ENCODE measurements at regions not wholly inside any gene's neighbourhood (a gene's known extent, or its start where the extent isn't known, plus 50 kb on each side); places are given as distances from the start of the nearest gene placed in this dataset.
"Not testable (repeated sequence)": the region's sequence is repeated elsewhere in the genome, so short reads cannot be mapped to it uniquely, and the experiment has no call there.

DNA sequence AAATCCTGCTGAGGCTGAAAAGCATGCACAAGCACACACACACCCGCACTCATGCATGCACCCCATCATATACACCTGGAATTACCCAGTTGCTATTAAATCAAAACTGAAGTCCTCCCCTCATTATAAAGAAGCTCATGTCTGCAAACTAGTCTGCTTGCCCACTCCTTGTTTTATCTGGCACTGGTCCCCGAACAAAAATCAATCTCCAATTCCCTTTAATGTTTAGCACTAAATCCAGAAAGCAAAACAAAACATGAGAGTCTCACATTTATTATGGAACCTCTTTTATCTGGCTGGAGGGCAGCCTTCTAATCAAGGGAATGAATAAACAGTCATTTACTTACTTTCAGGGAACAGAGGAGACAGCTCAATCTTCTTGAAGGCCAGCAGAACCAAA lies 1093.4 kb upstream of the FLRT2 start:
- no peak for DNase-seq (ENCODE audit: low spot score)

DNA sequence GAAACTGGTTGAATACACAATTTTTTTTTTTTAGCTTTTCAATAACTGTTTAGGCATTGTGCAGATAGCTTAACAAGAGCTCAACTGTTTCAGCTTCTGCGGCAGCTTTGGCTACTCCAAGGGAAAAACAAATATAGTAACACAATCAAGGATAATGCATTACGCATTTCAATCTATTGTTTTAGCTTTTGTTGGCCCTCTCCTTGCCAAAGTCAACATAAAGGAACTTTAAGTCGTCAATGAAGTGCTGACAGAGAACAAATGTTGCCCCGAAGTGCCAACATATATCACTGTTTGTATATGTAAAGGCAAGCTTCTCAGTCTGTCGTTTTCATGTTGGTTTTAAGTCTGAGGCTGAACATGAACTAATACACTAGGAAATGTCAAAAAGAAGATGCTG lies 1087.4 kb upstream of the FLRT2 start:
- DNase-seq (ENCODE audit: low spot score), result no peak

DNA sequence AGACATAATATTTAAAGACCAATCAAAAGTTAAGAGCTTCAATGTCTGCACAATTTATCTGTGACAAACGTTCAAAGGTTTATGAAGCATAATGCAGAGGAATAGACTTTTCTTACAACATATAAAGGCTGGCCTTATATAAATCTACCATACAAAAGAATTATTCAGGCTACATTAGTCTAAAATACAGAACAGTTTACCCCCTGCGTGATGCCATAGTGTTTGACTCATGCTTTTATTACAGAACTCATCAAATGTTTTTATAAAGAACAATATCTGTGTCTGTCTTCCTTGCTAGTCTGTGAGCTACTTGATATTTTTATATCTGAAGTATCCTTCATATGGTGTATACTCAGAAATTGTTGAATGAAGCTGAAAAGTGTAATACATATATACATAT lies 1084.5 kb upstream of the FLRT2 start:
- no peak for DNase-seq (ENCODE audit: low spot score)

DNA sequence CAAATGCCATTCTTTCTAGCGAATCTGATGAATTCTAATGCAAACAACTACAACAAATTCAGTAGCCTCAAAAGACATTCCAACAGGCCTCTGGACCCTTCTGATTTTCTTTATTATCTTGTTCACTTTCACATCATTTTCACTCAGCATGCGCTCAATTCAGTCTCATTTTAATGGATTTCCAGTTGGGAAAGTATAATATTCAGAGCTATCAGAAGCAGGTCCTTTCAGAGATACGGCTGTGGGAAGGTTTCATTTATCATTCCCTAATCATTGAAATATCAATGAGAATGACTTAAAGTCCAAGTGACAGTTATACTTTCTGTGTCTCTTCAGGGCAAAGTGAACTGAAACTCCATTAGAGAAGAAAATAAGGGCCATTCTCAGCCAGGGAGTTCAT lies 1083.7 kb upstream of the FLRT2 start:
- DNase-seq (ENCODE audit: low spot score), result no peak

DNA sequence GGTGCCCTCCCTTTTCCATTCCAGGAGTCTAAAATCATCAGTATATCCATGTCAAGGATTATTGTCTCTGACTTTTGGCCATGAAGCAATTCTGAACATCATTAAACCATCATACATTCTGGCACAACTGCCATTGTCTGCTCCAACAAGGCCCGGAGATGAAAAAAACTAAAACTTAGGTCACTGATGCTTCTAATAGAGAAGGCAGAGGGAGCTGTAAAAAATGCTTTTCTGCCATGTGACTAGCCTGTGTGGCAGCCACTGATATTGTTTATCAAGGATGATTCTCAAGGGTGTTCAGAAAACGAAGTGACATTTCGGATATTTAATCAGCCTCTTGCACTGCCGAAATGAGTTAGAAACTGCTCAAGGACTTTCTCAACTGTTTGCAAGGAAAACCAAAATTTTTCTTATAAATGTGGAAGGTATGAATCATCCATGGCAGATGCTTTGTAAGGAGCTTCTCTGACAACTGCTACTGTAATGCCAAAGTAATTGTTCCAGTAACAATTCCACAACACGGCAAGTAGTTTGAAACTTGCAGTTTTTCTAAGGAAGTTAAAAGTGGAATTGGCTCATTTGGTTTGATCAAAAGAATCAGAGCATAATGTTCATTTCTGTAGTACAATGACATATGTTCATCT lies 1076.5 kb upstream of the FLRT2 start:
- DNase-seq (ENCODE audit: low spot score), result no peak

DNA sequence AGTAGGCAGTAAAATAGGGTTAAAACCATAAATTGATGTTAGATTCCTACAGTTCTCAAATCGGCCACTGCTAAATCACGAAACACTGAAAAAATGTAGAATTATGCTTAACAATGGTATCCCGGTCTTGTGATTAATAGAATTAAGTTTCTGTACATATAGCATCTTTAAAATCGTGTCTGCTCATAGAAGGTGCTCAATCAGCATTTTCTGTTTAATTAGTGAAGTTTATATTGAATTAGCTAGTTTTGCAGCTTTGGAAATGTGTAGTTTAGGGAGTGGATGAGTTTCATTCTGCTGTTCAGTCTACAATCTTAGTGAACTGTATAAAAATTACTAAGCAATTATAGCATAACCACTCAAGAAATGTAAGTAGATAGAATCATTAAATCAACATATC lies 1075.8 kb upstream of the FLRT2 start:
- no peak for DNase-seq (ENCODE audit: low spot score)

DNA sequence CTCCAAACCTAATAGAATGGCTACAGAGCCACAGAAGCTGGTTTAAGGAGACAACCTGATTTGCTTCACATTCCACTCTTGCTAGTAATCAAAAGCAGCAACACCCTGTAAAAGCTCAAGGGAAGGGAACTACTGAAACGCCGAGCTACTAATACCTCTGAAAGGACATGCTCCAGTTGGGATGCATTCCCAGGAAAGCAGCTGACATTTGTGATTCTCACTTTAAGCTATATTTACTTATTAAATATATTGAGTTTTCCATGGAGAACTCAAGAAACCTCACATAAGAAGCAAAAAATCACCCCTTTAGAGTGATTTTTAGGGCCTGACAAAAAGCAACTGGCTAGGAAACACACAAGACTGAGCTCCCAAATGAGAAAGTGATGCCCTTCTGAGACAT lies 1073.0 kb upstream of the FLRT2 start:
- no peak for DNase-seq (ENCODE audit: low spot score)

DNA sequence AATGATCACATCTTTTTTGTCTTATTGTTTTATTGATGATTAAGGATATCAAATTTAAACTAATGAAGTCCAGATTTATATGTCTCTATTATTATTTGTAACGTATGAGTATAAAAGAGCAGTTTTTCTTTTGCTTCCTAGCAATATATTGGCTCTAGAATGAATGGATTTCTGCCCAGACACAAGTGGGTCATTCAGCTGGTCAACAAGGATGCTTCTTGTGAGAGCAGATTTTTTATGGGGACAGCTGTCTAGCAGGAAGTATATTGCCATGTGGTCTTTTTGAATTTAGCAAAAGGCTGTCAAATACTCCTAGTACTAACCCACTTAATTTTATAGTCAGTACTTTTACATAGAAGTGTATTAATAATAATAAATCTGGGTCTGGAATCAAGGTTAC lies 1071.1 kb upstream of the FLRT2 start:
- DNase-seq (ENCODE audit: low spot score), result no peak

DNA sequence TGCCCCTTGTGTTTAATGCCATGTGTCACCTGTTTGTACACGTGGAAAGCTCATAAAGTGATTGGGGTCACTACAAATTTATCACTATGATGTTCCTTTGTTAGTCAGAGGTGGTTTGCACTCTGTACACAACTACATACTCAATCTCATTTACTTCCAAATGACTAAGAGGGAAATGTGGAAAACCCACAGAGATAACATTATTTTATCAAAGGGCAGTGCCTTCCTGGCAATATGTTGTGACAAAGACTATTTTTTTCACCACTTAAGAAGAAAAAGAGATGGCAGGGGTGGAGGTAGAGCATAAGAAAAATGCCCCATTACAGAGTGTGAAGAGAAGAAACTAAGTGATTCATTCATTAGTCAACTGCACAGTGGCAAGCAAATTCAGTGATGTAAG lies 1064.1 kb upstream of the FLRT2 start:
- no peak for DNase-seq (ENCODE audit: low spot score)

DNA sequence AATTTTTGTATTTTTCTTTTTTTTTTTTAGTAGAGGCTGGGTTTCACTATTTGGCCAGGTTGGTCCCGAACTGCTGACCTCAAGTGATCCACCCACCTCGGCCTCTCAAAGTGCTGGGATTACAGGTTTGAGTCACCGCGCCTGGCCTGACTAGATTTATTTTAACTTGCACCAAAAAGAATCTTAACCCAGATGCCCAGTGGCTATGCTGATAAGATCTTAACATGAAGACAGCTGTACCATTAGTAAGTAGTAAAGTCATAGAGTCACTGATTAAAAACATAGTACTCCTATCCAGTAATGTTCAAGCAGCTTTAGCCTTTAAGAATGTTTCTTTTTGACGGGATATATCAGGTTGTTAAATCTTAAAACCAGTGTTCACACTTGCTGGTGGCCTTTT lies 1061.8 kb upstream of the FLRT2 start:
- DNase-seq (ENCODE audit: low spot score), result no peak

DNA sequence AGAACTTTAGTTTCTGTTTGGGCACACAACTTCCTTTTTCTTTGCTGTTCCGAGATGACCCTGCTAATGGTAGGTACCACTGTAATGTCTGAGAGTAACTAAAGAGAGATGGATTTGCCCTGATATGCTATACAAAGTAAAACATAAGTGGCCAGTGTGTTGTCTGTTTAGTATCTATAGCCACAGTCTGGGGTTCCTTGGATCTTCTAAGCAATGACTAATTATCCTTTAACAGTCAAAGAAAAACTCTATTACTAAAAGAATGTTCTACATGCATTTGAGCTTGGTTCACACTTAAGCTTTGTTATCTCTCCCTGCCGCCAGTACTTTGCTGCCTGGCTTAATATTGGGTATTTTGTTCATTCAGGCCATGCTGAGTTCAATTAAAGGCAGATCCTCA lies 1051.9 kb upstream of the FLRT2 start:
- DNase-seq (ENCODE audit: low spot score), result no peak

DNA sequence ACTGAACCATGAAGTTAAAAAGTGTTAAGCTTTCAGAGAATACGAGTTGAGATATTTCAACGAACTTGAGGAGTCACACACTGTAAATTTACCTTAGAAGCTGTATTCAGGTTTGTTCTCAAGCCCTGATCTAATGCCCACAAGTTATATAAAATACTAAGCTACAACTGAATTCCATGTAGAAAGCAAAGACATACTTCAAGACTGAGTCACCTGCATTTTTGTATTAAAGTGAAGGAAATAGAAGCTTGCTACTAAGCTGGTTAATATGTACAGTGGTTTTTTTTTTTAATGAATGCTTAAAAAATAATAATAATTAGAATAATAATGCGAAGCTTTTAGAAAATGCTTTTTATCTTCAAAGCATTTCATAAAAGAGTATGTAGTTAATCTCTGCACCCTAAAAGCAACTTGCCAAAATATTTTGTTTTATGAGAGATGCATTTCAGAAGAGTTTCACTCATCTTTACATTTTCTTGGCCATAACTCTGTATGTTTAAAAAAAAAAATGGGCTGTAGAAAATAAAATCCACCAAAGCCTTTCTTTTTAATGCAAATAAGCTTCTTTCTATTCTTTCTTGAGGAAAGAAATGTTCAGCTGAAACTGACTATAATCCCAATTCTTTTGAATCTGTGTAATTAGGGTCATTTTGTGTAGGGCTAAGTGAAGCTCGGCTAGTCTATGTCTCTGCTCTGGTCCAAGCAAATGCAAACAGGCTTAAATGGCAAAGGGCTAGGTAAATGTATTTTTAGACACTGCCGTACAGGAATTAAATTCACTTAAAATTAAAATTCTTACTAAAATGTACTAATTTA lies 1047.5 kb upstream of the FLRT2 start:
- no peak for DNase-seq (ENCODE audit: low spot score)

DNA sequence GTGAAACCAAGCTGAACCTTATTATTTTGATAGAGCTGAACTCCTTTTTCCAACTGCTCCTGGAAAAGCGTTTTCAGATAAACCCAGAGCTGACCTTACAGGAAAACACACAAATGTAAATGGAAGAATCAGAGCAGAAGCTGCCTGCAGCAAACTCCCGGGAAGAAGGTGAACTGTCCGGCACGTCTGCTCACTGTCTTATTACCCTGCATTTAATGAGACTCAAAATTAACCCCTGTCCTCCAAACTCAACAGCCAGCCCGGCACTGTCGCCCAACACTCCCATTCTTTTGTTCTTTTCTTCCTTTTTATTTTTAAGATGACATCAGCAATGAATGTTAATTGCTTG lies 1046.9 kb upstream of the FLRT2 start:
- DNase-seq (ENCODE audit: low spot score), result no peak

DNA sequence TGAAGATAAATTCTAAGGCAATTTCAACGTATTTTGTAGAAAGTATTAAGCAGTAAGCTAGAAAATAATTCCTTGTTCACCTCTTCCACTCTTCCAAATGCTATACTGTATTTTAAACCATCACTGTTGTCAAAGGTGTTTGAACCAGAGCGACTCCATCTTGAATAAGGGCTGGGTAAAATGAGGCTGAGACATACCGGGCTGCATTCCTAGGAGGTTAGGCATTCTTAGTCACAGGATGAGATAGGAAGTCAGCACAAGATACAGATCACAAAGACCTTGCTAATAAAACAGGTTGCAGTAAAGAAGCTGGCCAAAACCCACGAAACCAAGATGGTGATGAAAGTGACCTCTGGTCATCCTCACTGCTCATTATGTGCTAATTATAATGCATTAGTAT lies 1045.7 kb upstream of the FLRT2 start:
- DNase-seq (ENCODE audit: low spot score), result not testable (repeated sequence)

DNA sequence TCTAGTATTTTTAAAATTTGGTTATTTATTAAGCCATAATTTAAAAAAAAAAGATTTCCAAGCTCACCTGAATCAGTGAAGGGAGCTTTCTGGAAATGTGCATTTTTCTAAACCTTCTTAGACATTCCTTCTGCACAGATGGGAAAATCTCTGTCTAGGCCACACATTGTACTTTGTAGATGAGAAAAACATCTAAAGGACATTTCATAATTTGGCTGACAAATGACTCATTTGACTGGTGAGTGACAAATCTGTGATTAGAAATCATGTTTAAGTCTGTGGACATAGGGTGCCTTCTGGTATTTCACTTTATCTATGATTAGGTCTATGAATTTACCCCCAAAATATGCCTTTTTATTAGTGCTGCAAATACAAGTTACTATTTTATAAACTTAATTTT lies 1044.9 kb upstream of the FLRT2 start:
- DNase-seq (ENCODE audit: low spot score), result no peak

DNA sequence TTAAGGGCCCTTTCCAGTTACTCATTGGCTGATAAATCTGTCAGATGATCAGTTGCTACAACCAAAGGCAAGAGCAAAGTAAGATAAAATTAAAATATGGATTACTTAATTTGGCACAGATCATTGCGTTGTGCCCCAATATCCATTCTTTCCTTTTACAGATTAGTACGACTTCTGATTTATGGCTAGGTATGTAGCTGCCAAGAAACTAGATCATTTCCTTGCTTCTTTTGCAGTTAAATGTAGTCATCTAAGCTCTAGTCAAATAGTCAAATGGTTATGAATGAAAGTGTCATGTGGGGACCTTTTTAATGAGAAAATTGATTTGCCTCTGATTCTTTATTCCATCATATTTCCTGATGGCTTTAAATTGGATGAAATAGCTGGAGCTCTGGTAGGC lies 1039.9 kb upstream of the FLRT2 start:
- DNase-seq (ENCODE audit: low spot score), result no peak

DNA sequence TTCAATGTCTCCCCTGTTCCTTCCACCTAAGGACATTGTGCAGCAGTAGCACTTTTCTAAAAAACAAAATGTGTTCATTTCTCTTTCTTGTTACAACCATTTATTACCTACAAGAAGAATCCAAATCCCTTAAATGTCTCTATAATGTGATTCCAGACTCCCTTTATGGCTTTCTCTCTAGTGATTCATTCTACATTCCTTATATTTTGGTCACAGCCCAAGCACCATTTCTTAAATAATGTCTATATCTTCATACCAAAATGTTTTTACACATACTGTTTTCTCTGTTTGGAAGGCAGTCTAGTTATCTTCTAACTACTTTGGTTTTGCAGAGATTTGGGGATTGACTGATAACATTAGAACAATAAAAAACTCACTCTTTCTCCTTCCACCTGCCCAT lies 1037.3 kb upstream of the FLRT2 start:
- no peak for DNase-seq (ENCODE audit: low spot score)

DNA sequence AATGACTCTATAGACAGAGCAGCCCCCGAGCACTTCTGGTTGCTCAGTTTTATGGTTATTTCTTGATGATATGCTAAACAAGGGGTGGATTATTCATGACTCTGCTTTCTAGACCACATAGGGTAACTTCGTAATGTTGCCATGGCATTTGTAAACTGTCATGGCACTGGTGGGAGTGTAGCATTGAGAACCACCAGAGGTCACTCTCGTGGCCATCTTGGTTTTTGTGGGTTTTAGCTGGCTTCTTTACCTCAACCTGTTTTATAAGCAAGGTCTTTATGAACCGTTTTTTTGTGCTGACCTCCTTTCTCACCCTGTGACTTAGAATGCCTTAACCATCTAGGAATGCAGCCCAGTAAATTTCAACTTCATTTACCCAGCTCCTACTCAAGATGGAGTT lies 1036.2 kb upstream of the FLRT2 start:
- no peak for DNase-seq (ENCODE audit: low spot score)

DNA sequence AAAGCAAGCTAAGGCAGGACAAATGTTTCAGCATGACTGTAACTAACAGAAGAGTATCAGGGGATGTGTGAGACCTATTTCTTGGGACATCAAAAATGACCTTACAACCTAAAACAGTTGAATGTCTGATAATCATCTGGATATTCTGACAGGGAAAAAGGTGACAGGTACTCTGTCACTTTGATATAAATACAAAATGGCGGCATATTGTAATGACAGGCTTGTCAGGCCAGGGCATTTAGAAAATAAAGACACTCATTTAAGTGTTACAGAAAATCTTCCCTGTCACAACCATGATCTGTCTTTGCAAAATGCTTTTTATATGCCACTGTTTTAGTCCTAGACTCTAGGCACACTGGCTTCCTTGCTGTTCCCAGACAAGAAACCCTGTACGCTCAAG lies 1033.3 kb upstream of the FLRT2 start:
- DNase-seq (ENCODE audit: low spot score), result no peak

DNA sequence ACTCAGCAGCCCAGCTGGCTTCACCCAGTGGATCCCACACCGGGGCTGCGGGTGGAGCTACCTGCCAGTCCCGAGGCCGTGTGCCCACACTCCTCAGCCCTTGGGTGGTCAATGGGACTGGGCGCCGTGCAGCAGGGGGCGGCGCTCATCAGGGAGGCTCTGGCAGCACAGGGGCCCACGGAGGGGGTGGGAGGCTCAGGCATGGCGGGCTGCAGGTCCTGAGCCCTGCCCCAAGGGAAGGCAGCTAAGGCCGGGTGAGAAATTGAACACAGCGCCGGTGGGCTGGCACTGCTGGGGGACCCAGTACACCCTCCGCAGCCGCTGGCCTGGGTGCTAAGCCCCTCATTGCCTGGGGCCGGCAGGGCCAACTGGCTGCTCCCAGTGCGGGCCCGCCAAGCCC lies 1017.1 kb upstream of the FLRT2 start:
- DNase-seq (ENCODE audit: low spot score), result not testable (repeated sequence)

DNA sequence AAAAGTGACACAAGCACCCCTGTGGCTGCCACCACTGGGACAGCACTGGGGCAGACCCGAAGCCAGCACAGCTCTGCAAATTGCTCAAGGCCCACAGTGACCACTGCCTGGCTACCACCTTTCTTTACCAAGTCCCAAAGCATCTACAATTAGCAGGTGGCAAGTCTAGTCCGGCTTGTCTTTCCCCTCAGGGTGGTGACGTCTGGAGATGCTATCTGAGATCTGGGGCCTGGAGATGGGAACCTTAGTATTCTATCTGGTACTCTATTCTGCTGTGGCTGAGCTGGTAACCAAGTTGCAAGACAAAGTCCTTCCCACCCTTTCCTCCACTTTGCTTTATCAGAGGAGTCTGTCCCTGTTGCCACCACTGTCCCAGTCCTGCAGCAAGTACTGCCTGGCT lies 1010.1 kb upstream of the FLRT2 start:
- no peak for DNase-seq (ENCODE audit: low spot score)

DNA sequence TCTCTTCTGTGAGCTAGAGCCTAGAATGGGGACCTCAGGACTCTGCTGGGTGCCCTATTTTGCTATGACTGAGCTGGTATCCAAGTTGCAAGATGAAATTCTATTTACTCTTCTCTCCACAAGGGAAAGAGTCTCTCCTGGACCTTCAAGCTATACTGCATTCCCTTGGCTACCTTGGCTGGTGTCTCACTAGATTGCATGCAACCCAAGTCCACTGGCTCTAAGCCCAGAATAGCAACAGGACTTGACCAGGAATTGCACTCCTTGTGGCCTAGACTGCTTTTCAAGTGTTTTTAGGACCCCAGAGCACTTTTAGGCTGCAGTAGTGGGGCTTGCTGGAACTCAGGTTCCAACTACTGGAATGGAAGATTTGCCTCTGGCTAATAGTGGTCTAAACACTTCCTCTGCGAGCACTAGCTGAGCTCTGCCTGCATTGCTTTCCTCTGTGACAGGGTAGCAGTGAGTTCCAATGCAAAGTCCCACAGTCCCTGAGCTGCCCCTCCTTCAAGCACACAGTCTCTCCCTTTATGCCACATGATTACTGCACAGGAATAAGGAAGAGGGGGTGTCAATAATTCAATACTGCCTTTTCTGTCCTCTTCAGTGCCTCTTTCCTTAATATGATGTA lies 1009.1 kb upstream of the FLRT2 start:
- no peak for DNase-seq (ENCODE audit: low spot score)

DNA sequence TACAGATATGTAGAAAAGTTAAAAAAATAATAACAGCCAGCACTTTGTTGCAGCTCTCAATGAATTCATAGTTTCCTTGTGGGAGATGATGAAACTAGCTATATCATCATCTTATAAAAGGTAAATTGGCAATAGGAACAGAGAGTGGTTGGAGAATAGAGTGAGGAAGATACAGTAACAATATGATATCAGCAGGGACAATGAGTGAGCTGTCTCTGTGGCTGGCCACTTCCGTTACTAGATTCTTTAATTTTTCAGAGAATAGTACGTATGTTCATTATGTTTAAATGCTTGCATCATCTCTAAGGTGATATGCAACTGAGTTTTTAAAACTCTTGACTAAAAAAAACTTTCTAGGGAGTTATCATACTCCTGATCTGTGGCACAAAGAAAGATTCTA lies 1006.2 kb upstream of the FLRT2 start:
- no peak for DNase-seq (ENCODE audit: low spot score)

DNA sequence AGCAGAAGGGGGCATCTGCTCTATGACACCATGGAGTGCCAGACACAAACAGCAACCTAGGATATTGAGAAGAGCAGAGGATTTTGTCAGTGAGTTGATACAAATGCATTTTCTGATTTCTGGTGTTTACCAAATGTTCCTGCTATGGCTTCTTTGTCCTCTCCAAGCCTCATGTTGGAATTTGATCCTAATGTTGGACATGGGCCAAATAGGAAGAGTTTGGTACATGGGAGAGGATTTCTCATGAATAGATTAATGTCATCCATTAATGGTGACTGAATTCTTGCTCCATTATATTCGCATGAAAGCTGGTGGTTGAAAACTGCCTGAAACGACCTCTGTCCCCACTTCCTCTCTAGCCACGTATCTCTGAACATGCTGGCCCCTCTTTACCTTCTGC lies 1002.2 kb upstream of the FLRT2 start:
- no peak for DNase-seq (ENCODE audit: low spot score)
